Endometrium (tissue), 2 donors: ENCODE measurements at regions not wholly inside any gene's neighbourhood (a gene's known extent, or its start where the extent isn't known, plus 50 kb on each side); places are given as distances from the start of the nearest gene placed in this dataset.
"Not testable (repeated sequence)": the region's sequence is repeated elsewhere in the genome, so short reads cannot be mapped to it uniquely, and the experiment has no call there.

ENCODE experiments used
- FAIRE-seq: peaks from 2 replicates; lab custom pipeline; 2012; peaks lifted over from hg19 to GRCh38; lab: Jason Lieb, UNC
- donor health status: control.
- donor health status: control.

DNA sequence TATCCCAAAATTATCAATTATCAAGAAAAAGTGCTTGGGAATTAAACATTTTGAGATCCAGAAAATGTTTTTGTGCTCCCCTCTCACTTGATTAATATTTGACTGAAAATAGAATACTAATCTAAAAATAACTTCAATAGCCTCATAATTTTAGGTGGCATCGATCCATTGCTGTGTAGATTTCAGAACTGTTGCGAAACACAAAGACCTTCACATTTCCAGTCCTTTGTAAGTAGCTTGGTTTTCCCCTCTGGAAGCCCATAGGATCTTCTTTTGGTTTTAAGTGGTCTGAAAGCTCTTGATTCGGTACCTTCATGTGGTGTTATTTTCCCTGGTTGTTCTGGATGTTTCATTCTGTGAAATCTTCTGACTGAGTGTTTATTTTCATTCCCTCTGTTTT lies 176.5 kb downstream of the NUFIP1 start:
- FAIRE-seq: no peak

DNA sequence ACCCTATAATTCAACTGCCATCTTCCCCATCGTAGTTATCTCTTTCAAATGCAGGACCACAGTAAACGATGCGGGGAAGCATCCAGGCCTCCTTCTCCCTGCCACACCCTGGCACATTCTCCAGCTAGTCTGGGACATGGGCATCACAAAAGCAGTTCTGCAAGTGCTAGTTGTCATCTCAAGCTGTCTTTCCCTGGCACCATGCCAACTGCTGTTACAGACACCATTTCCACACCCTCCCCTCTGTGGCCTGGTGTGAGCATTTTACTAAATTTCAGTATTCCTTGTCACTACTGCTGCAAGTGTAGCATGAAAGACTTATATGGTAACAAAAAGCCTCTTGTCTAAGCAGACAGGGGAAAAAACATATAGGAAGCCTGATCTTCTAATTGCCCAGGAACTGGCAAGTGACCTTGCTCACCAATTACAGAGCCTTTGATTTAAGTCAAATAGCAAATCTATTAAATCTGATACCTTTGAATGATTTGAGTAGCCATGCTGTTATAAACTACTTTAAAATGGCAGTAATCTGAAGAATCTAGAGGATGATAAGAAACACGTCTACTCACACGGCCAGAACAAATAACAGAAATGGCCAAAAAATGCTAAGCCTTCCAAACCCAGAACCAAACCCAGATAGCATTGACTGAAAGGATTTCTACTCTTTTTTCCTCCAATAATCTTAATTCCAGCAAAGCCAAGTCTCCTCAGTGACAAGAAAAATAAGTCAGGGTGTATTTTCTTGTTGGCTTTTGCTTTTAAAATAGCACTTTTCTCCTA lies 179.0 kb downstream of the NUFIP1 start:
- no peak for FAIRE-seq

DNA sequence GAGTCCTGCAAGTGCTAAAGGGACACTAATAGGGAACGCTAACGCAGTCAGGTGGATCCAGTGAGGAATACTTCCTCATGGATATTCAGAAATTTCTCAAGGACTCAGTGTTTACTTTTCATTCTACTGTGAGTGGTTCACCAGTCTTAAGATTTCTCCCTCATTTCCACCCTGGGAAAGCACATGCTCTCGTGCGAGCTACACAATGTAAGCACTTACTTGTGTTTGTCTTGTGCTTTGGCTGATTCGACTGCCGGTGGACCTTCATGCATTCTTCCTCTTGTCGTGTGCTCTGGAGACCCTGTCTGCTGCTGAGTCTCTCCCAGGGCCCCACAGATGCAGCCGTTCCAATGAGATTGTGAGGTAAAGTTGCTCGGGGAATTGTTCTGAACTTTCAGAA lies 180.1 kb downstream of the NUFIP1 start:
- FAIRE-seq: no peak

DNA sequence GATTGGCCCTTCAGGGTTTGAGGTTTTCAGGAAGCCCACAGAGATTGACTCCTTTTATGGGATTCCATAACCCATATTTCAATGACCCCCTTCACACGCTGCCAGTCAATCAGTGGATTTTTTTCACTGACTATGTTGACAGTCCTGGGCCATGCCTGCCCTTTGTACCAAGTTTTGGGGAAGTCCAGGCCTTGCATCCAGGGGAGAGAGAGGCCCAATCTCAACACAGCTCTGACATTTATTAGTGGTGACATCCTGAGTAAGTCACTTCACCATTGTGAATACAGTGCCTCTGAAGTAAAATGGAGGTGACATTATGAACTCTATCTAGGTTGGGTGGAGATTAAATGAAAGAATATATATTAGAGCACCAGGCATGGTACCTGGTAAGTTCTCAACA lies 181.1 kb downstream of the NUFIP1 start:
- no peak for FAIRE-seq

DNA sequence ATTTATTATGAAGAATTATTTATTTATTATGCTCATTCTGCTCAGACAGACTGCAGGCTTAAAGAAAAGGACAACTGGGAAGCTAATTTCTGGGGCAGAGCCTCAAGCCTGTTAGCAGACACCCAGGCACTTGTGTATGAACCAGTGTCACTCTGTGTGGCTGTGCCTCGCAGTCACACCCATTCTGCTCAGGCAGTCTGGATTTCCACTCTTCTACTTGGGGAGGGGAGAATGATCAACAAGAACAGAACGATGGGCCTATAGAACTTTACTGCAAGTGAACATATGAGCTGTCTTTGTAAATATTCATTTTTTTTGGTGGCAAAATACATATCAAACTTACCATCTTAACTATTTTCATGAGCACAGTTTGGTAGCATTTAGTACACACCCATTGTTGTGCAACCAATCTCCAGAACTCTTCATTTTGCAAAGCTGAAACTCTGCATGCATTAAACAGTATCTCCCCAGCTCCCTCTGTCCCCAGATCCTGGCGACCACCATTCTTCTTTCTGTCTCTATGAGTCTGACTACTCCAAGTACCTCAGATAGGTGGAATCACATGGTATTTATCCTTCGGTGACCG lies 181.7 kb downstream of the NUFIP1 start:
- FAIRE-seq: no peak

DNA sequence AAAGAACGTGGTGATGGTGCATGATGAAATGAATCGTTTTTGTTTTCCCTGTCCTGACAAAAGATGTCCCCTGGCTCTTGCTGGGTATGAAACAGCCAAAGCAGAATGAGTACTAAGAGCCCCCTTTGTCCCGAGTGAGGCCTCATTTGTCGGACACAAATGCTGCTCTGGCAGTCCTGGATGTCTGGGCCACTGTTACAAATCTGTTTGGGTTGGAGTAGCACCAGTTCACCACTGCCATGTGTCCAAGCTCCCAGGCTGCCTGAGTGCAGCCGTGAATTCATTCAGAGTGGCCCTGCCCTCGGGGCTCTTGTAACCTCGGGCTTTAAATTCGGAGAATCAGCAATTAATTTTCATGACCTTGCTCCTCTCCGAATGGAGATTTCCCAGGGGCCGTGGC lies 182.4 kb downstream of the NUFIP1 start:
- no peak for FAIRE-seq

DNA sequence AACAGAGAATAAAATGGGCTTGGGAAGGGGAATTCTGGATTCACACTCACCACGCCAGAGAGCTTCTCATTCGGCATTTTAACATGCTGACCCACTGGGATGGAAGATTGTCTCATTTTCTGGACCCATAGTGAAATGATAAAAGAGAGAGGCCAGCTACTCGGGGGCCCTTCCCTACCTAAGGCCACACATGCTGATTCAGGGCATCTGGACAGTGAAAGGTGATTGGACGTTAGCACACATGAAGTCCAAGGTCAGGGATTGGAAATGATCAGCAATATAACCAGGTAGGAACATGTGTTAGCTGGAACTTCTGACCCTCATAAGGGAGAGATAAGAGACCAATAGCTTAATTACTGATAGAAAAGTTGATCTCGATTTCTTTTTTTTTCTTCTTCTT lies 183.7 kb downstream of the NUFIP1 start:
- FAIRE-seq: no peak

DNA sequence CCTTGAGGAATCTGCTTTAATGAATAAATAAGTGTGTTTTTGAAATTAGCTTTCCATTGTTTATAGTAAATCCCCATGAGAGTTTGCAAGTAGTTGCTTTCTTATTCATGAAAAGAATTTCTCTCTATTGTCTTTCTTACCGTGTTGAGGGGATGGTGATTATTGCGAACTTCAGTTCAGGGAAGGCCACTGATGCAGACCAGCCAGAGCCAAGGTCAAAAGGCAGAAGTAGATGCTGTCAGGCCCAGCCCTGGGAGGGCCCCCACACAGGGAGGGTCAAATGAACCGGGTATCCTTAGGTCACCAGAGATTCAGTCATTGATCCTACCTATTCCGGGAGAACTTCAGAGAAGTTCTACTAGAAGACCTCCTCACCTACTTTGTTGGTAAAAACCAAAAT lies 185.9 kb downstream of the NUFIP1 start:
- FAIRE-seq: no peak

DNA sequence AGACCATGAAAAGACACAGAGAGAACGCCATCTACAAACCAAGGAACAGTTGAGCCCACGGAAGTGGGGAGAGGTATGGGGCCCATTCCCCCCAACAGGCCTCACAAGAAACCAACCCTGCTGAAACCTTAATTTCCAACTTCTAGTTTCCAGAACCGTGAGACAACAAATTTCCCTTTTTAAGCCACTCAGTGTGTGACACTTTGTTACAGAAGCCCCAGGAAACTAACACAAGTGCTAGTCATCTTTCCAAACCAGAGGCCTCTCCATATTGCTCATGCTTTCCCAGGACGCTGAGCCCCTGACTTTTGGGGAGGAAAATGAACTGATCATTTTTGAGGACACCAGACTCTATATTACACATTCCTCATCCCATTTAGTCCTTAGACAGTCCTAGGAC lies 186.8 kb downstream of the NUFIP1 start:
- no peak for FAIRE-seq

DNA sequence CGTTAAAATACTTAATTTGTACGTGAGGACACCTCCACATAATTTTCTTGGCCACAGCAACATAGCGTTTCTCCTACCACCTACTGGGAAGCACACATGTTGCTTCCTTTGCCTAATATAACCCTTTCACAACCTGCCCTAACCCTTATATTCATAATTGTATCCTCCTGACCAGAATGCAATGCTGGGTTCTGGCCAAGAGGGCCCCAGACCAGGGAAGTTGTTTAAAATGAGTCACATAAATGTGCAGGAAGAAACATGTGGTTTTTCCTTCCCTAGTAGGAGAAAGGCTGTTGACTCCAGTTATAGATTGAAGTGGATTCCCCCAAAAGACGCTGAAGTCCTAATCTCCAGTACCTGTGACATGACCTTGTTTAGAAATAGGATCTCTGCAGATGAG lies 187.3 kb downstream of the NUFIP1 start:
- FAIRE-seq: no peak

DNA sequence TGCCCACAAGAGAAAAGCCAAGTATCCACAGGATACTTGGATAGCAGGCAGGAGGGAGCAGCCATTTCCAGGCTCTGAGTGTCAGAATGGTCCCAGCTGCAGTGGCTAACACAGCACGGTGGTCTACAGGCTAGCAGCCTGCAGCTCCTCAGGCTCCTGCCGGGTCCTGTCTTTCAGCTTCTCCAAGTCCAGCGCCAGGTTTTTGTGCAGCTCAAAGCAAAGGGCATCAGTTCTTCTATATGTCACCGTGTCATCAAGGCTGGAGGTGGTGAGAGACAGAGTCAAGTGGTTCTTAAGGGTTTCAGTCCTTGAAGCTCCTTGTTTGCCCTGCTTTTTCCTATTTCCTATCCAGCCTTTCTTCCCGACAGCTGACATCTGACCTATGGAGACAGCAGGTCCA lies 188.6 kb downstream of the NUFIP1 start:
- FAIRE-seq: no peak

DNA sequence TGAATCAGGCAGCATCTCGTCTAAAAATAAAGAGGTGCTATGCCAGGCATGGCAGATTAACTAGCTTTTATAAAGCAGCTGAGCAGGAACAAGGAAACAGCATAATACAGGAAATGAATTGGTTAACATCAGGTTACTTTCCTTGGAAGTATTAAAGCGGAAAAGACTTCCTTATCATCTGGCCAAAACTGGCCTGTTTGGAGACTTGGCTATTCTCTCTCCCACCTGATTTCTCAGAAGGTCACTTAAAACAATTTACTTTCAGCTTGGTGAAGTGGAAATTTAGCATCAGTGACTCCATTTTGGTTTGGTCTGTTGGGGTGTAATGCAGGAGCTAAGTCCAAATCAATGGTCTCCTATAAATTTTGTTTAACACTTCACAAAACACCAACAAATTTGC lies 191.6 kb downstream of the NUFIP1 start:
- no peak for FAIRE-seq

DNA sequence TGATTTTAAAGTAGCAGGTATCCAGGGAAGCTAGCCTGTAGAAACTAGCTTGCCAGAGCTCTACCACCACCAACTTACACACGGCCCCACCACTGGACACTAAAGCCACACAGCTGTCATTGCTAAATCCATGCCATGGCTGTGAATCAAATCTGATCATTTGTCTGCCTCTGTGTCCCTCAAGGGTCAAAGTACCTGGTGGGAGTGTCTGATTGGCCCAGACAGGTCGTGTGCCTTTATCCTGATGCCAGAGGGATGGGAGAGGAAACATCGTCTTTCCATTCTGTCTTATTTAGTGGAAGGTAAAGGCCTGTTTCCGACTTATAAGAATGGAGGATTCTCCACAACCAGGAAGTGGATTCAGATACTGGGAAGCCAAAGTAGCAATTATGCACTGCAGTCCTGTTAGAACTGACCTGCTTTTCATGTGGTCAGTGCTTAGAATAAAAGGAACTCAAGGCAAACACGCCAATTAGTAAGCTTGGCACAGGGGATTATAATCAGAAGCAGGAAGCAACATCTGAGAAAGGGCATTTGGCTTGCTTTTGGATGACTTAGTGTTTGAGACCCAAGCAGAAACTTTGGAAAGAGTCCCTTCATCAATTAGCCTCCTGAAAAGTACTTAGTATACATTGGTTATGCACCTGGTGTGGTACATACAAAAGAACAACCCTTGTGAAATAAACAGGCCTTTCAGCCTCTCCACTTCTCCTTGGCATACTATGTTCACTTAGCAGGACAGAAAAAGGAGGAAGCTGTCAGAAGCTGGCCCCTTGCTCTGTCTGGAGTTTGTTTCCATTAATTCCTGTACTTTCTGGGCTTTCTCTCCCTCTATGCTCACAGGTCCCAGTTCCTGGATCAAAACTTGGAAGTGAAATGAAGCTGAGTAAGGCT lies 192.4 kb downstream of the NUFIP1 start:
- FAIRE-seq: no peak

DNA sequence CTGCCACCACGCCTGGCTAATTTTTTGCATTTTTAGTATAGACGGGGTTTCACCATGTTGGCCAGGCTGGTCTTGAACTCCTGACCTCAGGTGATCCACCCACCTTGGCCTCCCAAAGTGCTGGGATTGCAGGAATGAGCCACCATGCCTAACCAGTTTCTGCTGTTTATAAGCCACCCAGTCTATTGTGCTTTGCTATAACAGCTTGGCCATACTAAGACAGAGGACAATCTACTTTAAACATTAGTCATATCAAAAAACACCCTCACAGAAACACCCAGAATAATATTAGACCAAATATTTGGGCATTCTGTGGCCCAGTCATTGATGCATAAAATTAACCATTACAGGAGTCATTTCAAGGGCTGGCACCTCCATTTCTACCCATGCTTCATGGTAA lies 193.2 kb downstream of the NUFIP1 start:
- FAIRE-seq: not testable (repeated sequence)

DNA sequence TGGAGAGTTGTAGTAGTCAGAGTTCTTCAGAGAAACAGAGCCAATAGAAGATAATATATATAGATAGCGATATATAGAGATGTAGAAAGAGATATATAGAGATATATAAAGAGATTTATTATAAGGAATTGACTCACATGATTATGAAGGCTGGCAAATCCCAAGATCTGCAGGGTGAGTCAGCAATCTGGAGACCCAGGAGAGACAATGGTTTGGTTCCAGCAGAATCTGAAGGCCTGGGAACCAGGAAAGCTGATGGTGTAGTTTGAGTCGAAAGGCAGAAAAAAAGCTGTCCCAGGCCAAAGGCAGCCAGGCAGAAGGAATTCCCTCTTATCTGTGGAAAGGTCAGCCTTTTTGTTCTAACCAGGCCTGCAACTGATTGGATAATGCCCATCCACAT lies 194.1 kb downstream of the NUFIP1 start:
- FAIRE-seq: no peak

DNA sequence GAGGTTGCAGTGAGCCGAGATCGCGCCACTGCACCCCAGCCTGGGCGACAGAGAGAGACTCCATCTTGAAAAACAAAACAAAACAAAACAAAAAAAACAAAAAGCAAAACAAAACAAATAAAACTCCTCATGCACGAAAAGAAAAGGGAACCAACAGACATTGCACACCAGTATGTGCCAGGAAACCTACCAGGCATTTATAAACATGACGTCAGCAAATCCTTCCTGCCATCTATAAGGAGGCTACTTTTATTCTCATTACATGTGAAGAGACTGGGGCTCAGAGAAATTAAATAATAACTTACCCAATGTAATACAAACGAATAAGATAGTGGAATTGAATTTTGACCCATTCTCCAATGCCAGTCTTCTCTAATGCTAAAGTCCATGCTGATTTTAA lies 197.2 kb downstream of the NUFIP1 start:
- FAIRE-seq: no peak

DNA sequence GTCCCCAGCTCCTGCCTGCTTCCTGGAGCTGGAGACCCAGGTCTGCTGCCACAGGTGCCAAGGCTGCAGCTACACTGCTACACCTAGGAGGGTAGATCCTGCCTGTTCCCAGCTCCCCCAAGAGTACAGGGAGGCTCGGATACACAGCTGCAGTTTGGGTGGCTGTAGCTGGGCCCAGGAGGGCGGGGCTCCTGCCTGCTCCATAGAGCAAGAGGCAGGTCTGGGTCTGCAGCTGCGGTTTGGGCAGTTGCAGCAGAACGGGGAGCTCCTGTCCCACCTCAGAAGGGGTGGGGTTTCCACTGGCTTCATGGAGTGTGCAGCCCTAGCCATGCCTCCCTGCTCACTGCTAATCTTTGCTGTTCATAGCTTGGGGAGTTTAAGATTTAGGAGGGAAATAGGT lies 199.0 kb downstream of the NUFIP1 start:
- FAIRE-seq: no peak

DNA sequence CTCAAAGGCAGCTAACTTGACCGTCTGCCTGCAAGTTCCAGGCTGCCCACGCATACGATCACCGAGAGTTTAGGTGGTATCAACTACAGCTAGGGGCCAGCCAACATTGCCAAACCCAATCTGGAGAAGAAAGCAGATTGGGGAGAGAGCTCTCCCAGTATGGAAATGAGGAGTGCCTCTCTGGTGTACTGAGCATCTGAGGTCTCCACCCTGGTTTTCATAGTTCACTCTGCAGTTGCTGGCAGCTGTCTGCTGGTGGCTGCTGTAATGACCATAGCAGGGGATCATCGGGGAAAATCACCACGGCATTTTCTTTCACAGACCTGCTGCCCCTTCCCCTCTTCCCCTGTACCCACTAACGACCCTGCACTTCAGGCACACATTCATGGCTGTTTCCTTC lies 201.7 kb downstream of the NUFIP1 start:
- FAIRE-seq: no peak

DNA sequence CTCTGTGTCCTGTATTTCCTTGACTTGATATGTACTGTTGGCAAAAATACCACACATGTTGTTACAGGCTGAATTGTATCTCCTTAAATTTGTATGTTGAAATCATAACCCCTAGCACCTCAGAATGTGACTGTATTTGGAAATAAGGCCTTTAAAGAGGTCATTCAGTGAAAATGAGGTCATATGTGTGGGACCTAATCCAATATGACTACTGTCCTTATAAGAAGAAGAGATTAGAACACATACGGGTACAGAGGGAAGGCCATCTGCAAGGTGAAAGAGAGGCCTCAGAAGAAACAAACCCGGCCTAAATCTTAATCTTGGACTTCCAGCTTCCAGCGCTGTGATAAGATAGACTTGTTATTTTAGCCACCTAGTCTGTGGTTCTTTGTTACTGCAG lies 202.5 kb downstream of the NUFIP1 start:
- no peak for FAIRE-seq

DNA sequence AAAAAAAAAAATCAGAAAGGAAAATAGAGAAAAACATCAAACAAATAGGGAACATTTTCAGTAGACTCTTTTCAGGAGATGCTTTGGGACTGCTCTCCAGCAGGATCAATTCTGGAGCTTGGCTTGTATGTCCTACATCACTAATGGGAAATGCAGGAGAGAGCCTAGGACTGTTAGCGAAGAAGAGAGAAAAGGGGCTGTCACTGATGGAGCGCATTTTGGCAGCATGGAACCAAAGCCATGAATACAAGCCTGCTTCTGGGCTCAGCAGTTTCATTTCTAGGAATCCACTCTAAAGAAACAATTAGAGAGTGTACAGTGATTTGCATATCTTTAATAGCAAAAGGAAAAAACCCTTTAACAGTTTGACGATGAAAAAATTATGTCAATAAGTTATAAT lies 203.9 kb downstream of the NUFIP1 start:
- FAIRE-seq: no peak

DNA sequence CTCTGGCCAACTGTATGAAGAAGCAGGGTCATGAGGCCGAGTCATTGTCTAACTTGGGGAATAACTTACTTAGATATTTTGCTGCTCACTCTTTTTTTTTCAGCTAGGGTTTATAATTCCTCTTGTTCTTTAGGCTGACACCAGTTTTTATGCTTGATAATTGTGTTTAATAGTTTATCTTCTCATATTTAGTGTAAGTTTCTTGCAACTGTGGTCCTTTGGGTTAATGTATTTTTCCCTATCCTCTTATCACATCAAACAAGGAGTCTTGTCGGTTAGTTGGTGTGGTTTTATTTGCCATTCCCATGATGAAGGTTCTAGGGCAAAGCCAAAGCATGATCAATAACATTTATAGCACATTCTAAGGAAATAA lies 204.6 kb downstream of the NUFIP1 start:
- no peak for FAIRE-seq

DNA sequence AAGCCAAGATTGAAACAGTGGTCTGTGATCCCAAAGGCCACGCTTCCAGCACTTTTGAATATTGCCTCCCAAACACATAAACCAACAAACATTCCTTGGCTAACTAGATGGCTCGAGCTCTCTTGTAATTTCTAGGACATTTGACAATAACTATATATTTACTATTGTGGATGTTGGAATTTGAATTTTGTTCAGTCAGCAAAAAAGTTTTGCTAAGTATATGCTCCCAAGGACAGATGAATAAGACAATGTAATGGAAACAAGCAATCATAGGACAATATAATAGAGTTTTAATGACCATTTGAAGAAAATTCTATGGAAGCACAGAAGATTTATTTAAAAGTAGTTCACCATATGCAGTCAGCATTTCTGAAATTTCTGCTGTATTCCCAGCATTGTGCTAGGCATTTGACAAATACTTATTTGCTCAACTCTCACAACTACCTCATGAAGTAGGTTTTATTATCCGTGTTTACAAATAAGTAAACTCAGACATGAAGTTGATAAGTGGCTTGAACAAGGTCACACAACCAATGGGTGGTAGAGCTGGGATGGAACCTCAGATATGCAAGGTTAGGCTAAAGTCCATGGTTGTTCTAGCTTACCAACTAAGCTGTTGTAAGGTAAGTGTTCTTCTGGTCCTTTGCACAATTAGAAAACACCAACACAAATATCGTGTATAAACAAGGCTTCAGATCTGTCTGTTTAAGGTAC lies 205.1 kb downstream of the NUFIP1 start:
- FAIRE-seq: no peak
